H54 (cell line): ENCODE measurements at regions not wholly inside any gene's neighbourhood (a gene's known extent, or its start where the extent isn't known, plus 50 kb on each side); places are given as distances from the start of the nearest gene placed in this dataset.
"Not testable (repeated sequence)": the region's sequence is repeated elsewhere in the genome, so short reads cannot be mapped to it uniquely, and the experiment has no call there.

Experiments
- DNase-seq: peaks from one replicate; pipeline ENCODE4 v3.0.0; 2011; ENCODE audit warnings: low spot score, mixed read lengths; ENCODE audit not compliant: insufficient read length
- FAIRE-seq: peaks from 3 replicates; lab custom pipeline; 2011; peaks lifted over from hg19 to GRCh38; lab: Jason Lieb, UNC
- POLR2A ChIP-seq: IDR thresholded peaks from 2 replicates; pipeline ENCODE4 v1.6.1; 2011; ENCODE audit warnings: low read depth, mild to moderate bottlenecking, low read length

DNA sequence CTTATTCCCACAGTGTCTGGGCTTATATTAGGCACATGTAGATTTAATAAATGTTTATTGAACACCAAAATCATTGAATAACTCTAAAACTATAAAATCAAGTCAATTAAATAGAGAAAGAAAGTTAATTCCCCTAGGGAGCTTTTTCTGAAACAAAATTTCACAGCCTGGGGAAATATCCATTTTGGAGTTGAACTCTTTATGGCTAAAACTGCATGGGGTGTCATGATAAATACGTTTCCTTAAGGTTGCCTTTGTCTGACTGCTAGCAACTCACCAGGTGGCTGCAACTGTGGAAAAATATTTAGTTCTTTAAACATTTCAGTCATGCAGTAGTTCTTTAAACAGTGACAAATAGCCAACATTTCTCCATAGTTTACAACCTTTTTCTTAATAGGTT lies 496.1 kb downstream of the LRRIQ3 start:
- no peak for DNase-seq
- no peak for TF ChIP-seq POLR2A
- no peak for FAIRE-seq

DNA sequence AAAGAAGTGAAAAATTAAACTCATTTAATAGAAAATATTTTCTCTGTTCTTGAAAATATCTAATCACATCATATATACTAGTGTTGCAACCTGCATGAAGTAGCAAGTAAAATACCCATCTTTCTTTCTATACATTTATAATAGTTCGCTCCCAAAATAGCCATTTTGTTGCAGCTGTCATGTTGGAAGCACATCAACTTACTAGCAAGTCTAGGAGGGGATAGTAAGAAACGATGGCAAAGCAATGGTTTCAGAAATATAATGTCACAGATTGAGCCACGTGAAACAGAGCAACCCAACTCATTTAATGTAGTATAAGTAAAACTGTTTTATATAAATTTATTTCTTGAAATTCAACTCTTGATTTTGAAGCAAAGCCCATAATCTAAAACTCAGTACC lies 521.8 kb downstream of the LRRIQ3 start:
- DNase-seq (no peak), FAIRE-seq (no peak)
- no peak for TF ChIP-seq POLR2A

DNA sequence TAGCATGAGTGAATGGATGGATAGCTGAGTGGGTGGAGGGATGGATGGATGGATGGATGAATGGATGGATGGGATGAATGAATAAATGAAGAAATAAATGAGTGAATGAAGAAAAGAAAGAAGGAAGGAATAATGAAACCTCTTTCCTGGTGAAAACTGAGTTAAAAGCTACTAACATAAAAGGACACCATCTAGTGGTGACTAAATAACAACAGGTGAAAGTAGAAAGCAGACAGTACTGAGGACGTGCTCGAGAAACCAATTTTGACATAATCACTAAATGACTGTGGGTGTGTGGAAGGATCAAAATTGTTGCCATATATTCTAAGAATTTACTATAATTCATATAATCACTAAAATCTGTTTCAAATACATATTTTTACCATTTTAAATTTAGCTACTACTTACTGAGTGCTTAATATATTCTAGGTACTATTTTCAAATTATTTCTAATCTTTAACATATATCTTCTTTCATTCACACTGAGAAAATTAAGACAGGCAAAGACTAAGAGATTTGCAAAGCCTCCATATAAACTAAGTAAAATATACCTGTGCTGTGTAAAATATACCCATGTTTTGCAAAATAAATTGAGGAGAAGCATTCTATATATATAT lies 522.9 kb downstream of the LRRIQ3 start:
- DNase-seq (no peak), FAIRE-seq (peak; percentile 76)
- no peak for TF ChIP-seq POLR2A

DNA sequence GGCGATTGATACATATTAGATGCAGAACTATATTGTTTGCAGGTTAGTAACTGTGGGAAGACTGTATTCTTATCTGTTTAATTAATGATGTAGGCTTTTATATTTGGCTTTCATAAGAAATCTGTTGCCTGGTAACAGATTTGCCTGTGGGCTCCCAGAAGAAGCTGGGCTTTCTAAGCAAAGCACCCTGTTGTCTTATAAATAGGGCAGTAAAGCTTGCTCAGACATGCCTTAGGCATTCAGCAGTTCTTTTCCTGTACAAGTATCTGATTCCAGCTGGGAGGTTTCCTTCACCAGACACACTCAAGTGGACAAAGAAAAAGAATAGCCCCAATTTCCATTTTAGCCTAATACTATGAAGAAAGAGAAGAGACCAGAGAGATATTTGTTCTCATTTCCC lies 524.0 kb downstream of the LRRIQ3 start:
- TF ChIP-seq POLR2A = no peak
- DNase-seq (no peak), FAIRE-seq (no peak)

DNA sequence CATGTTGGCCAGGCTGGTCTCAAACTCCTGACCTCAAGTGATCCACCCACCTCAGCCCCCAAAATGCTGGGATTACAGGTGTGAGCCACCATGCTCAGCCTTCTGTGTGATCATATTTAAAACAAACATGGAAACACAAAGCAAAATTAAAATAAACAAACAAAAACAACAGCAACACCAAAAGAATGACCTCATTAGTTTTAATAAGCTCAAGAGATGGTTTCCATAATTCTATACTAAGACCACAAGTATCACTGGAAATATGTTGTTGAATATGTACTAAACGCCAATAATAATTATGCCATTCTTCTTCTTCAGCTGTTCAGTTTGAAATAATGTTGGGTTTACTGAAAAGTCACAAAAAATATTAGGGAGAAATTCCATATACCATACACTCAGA lies 526.4 kb downstream of the LRRIQ3 start:
- DNase-seq (no peak), FAIRE-seq (no peak)
- no peak for TF ChIP-seq POLR2A

DNA sequence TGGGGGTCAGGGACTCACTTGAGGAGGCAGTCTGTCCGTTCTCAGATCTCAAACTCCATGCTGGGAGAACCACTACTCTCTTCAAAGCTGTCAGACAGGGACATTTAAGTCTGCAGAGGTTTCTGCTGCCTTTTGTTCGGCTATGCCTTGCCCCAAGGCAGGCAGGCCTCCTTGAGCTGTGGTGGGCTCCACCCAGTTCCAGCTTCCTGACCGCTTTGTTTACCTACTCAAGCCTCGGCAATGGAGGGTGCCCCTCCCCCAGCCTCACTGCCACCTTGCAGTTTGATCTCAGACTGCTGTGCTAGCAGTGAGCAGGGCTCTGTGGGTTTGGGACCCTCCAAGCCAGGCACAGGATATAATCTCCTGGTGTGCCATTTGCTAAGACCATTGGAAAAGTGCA lies 530.0 kb downstream of the LRRIQ3 start:
- not testable (repeated sequence) for FAIRE-seq, DNase-seq

DNA sequence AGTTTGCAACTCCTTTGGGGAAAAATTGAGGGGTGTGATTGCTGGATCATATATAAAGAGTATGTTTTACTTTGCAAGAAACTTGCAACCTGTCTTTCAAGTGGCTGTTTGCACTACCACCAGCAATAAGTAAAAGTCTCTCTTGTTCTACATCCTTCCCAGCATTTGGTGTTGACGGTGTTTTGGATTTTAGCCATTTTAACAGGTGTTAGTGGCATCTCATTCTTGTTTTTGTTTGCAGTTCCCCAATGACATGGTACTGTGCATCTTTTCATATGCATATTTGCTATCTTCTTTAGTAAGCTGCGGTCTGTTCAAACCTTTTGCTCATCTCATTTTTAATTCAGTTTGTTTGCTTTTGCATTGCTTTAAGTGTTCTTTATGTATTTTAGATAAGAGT lies 535.5 kb downstream of the LRRIQ3 start:
- TF ChIP-seq POLR2A = no peak
- no peak for FAIRE-seq
- DNase-seq = no peak

DNA sequence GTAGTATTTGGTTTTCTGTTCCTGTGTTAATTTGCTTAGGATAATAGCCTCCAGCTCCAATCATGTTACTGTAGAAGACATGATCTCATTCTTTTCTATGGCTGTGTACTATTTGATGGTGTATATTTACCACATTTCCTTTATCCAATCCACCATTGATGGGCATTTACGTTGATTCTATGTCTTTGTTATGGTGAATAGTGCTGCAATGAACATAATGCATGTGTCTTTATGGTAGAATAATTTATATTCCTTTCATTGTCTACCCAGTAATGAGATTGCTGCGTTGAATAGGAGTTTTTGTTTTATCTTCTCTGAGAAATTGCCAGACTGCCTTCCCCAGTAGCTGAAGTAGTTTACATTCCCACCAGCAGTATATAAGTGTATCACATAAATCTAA lies 538.8 kb downstream of the LRRIQ3 start:
- DNase-seq (no peak), FAIRE-seq (no peak)
- TF ChIP-seq POLR2A = no peak

DNA sequence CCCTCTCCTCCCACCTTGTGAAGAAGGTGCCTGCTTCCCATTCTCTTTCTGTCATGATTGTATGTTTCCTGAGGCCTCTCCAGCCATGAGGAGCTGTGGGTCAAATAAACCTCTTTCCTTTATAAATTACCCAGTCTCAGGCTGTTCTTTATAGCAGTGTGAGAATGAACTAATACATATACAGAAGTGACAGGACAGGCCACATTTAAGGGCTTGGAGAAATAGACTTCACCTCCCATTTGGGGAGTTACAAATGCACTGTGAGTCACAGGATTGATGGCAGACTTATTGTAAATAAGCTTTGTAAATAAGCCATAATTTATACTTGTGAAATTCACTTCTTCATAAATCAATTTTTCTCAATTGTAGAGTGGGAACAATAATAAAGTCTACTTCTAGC lies 543.3 kb downstream of the LRRIQ3 start:
- TF ChIP-seq POLR2A = no peak
- no peak for FAIRE-seq
- no peak for DNase-seq

DNA sequence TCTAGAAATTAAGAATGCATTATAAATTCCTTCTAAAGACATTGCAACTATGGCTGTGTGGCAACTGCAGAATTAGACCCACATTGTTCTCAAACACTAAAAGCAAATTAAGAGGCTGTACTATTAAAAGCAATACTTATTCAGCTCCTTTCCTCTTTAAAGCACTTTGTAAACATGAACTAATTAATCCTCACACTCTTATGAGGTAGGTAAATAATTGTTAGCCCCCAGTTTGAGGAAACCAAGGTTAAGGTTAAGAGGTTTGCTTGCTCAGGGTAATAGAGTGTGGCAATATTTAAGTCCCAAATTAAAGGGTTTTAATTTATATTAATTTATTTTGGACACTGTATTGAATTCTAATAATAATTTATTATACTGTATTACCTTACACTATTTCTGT lies 553.8 kb downstream of the LRRIQ3 start:
- FAIRE-seq = no peak
- no peak for DNase-seq
- TF ChIP-seq POLR2A = no peak

DNA sequence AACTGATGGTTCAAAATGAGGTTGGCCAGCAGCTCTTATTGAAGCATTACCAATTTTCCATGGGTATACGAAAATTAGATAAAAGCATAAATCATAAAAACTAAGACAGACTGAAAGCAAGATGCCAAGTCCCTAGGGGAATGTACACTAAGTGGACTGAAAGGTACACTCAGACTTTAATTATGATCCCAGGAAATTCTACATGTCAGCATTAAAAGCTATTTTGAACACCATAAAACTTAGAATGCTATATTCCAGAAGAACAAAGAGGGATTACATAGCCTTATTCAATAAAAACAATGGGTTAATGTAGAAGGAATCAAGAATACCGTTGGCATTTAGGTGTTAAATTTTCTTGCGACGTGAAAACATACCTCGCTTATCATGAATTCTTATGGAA lies 558.5 kb downstream of the LRRIQ3 start:
- no peak for TF ChIP-seq POLR2A

DNA sequence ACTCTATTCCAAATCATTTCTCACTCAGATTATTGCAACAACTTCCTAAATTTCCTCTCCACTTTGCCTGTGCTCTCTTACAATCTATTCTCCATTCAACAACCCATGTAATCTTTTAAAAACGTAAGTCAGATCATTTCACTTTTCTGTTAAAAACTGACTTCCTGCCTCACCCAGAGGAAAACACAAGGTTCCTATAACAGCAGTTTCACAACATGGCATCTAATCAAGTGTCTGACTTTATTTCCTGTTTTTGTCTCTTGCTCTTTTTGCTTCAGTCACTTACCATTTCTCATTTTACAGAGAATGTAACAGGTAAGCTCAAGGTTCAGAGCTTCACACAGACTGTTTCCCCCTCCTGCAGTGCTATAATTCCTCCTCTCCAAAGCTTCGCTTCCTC lies 560.7 kb downstream of the LRRIQ3 start:
- no peak for FAIRE-seq
- no peak for DNase-seq

More for the DNA sequence above, 558.5 kb downstream of the LRRIQ3 start:
- FAIRE-seq = no peak
- DNase-seq = no peak

DNA sequence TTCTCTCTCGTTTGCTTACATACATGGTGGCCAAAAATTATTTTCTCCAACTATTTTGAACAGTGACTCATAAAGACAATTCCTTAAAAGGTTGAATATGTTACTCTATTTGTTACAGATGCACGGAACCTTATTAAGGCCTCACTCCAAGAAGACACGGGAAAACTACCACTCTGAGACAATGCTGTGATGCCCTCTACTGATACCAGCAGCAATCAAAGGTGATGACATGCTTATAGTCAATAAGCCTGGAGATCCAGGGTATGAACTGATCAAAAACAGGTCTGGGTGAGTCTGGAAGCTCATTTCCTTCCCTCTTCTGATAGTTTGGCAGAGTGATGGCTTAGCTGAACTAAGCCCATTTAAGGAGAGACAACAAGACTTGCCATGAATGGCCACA lies 563.0 kb downstream of the LRRIQ3 start:
- FAIRE-seq = no peak
- TF ChIP-seq POLR2A = no peak
- no peak for DNase-seq

More for the DNA sequence above, 560.7 kb downstream of the LRRIQ3 start:
- no peak for TF ChIP-seq POLR2A

DNA sequence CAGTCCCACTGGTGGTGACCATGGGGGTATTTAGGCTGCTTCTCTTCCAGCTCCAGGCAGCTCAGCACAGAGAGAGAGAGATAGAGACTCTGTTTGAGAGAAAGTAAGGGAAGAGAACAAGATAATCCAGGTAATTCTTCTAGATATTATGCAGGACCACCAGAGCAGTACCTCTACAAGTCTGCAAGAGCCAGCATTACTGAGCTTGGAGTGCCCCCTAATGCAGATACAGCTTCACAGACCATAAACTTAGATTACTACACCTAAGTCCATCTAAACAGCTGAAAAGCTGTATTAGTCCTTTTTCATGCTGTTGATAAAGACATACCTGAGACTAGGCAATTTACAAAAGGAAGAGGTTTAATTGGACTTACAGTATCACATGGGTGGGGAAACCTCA lies 570.3 kb downstream of the LRRIQ3 start:
- no peak for DNase-seq
- TF ChIP-seq POLR2A = no peak
- no peak for FAIRE-seq

DNA sequence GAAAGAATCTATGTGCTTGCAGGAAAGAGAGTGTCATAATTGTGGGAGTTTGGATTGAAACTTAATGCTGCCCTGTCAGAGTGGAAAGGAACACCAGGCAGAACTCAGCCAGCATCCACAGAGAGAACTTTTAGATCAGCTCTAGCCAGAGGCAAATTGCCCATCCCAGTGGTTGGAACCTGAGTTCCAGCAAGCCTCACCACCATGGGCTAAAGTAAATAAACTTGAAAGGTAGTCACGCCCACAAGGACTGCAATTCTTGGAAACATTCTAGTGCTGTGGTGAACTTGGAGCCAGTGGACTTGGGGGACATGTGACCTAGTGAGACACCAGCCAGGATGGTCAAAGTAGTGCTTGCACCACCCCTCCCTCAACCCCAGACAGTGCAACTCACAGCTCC lies 571.6 kb downstream of the LRRIQ3 start:
- FAIRE-seq = no peak
- no peak for TF ChIP-seq POLR2A
- DNase-seq = no peak

DNA sequence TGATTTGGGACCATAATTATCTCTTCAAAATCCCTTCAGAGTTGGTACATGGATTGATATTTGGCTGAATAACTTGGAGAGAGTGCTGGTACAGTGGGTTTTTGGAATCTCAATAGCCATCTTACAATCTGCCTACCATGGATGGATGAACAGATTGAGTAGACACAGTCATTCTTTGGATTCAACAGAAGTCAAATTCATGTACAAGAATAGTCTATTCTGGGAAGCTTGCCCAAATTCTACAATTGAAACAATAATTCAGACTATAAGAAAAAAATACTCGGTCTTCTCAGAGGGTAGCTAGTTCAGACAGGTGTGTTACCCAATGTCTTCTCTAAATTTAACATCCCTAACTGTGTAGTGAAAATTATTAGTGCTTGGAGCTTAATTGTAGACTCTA lies 574.0 kb downstream of the LRRIQ3 start:
- no peak for TF ChIP-seq POLR2A
- DNase-seq (no peak), FAIRE-seq (no peak)
